HG03521 (cell line): ENCODE measurements at regions not wholly inside any gene's neighbourhood (a gene's known extent, or its start where the extent isn't known, plus 50 kb on each side); places are given as distances from the start of the nearest gene placed in this dataset.
A peak's percentile ranks its signal among the peaks of the same experiment; 100 is the strongest.
"Not testable (repeated sequence)": the region's sequence is repeated elsewhere in the genome, so short reads cannot be mapped to it uniquely, and the experiment has no call there.

Experiments used
- ATAC-seq: cut with Tn5 transposase; IDR thresholded peaks from one replicate; pipeline ENCODE4 v1.9.1; 2021; ENCODE audit warnings: mild to moderate bottlenecking, moderate library complexity; ENCODE audit not compliant: unreplicated experiment

- no peak for ATAC-seq
Observed at GRCh38 chr14:71384007-71384845, 477.0 kb downstream of the PCNX1 start.

- ATAC-seq: no peak
Observed at GRCh38 chr14:71387753-71388152, 480.5 kb downstream of the PCNX1 start.

DNA sequence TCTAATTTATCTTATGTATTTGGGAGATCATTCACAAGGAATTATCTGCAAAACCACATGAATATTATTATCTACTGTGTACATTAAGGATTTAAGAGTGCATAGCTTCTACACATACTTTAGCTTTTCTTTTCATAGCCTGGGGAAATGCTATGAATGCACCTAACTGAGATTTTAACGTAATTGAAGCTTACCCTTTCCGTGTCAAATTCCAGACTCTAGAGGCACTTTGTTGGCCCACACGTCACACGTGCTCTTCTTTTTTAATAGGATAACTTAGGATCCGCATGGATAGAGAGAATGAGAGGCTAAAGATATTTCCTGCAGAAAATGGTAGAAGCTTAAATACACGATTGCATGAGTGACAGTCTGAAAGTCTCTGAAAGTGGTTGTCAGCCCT is 481.1 kb downstream of the PCNX1 start:
- ATAC-seq: no peak

- ATAC-seq: no peak
Observed at GRCh38 chr14:71388862-71389261, 481.6 kb downstream of the PCNX1 start.

- ATAC-seq: no peak
Observed at GRCh38 chr14:71394386-71394785, 487.1 kb downstream of the PCNX1 start.

GRCh38 chr14:71395151-71395604 is 487.9 kb downstream of the PCNX1 start:
- ATAC-seq: no peak

DNA sequence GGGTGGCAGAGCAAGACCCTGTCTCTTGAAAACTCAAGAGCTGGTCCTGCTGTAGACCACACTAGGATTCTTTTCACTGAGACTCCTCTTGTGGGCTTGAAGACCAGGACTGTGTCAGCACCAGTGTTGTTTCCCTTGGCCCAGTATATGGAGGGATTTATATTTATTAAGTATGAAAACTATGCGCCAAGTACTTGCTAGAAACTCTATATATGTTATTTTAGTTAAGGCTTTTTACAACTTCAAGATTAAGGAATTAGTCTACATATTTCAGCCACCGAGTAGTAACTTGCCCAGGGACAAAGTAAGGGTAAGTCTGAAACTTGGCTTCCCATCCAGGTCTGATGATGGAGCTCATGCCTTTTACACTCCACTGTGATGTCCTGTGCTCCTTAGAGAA is 488.4 kb downstream of the PCNX1 start:
- no peak for ATAC-seq

DNA sequence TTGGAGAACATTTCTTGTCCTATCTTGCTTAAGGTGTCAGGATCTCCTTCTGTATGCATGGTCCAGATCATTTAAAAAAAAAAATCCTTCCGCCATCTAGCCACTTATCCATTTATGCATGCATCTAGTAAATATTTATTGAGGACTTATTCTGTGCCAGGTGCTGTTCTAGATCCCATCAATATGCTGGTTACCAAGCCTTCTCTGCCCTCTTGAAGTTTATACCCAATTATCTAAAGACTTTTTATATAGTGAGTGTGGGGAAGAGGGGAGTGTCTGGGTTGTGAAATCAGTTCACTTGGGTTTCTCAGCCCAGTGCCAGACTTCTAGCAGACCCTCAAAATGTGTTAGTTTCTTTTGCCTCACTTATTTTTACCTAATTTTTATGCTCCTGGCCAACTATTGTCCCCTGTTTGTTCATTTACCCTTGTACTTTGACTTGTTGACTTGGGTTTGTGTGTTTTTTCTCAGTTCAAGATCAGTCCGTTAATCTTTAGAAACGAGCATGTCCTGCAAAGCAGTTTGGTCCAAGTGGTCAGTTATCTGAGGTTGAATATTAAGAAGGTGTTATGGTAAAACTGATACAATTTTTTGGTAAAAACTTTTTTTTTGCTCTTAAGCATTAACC is 488.9 kb downstream of the PCNX1 start:
- ATAC-seq: no peak

DNA sequence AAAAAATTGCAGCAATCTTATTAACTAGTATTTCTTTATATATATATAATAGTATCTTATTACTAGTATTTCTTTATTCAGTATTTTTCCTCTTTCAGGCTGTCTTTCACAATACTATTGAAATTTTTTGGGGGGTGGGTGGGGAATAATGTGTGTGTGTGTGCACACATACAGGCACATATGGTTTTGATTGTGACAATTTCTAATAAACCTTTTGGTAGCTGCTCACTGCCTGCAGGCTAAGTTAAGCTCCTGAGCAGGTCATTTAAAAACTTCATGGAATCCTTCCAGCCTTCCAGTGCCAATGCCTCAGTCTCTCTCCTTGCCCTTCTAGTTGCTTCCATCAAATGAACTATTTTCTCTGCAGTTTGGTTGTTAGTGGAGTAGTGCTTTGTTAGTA is 490.1 kb downstream of the PCNX1 start:
- no peak for ATAC-seq

DNA sequence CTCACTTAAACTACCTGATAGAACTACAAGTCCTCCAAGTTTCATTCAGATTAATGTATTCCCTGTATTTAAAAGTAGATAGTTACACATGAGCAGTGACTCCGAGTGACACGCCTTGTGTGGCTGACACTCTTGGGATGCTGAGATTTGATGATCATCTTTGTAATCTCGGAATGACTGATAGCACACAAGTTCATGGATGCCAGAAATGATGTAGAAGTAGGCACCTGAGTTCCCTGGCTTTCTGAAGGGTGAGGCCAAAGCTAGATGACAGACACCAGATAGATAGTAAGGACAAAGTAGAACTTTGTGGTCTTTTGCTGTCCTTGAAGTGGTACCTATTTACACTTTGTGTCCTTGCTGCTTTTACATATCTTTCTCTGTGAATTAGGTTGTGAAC is 491.2 kb downstream of the PCNX1 start:
- peak; percentile 7 for ATAC-seq

DNA sequence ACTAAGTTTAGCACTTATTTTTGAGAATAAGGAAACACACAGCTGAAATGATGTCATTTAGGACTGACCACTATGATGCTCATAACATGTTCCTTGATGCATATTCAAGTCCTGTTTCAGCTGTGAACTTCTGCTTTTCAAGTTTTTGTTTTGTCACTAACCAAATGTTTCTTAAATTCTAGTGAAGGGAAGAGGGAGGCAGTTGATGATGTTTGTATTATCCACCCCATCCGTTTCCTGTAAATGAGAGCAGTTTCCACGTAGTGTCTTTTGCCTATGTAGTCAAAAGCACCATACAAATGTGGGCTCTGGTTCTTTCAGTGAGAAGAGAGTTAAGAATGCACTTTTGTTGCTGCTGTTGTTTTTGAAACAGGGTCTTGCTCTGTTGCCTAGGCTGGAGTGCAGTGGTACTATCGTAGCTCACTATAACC is 491.8 kb downstream of the PCNX1 start:
- peak; percentile 66 for ATAC-seq

- no peak for ATAC-seq
Observed at GRCh38 chr14:71400871-71401321, 493.6 kb downstream of the PCNX1 start.

- ATAC-seq: not testable (repeated sequence)
Observed at GRCh38 chr14:71402415-71402814, 495.2 kb downstream of the PCNX1 start.

GRCh38 chr14:71403656-71404055 is 496.4 kb downstream of the PCNX1 start:
- peak; percentile 64 for ATAC-seq

DNA sequence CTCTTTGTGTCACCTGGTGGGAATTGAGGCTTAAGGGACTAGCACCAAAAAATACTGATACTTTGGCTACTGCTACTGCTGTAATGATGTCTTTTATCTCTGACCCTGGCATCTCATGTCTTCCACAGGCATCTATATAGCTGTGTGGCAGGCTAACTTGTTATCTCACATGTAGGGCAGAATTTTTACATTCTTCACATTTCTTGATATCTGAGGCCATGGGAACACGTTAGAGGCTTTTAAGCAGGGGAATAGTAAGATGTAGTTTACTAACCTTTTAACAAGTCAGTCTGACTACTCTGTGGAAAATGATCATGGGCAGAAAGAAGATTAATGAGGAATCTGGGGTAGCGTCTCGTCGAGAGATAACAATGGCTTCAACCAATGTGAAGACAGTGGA is 498.4 kb downstream of the PCNX1 start:
- ATAC-seq: no peak

- no peak for ATAC-seq
Observed at GRCh38 chr14:71408362-71409030, 501.2 kb downstream of the PCNX1 start.

GRCh38 chr14:71410578-71411284 is 503.5 kb downstream of the PCNX1 start:
- ATAC-seq: no peak

- ATAC-seq: no peak
Observed at GRCh38 chr14:71411285-71411595, 504.0 kb downstream of the PCNX1 start.

- no peak for ATAC-seq
Observed at GRCh38 chr14:71411738-71412137, 504.5 kb downstream of the PCNX1 start.

DNA sequence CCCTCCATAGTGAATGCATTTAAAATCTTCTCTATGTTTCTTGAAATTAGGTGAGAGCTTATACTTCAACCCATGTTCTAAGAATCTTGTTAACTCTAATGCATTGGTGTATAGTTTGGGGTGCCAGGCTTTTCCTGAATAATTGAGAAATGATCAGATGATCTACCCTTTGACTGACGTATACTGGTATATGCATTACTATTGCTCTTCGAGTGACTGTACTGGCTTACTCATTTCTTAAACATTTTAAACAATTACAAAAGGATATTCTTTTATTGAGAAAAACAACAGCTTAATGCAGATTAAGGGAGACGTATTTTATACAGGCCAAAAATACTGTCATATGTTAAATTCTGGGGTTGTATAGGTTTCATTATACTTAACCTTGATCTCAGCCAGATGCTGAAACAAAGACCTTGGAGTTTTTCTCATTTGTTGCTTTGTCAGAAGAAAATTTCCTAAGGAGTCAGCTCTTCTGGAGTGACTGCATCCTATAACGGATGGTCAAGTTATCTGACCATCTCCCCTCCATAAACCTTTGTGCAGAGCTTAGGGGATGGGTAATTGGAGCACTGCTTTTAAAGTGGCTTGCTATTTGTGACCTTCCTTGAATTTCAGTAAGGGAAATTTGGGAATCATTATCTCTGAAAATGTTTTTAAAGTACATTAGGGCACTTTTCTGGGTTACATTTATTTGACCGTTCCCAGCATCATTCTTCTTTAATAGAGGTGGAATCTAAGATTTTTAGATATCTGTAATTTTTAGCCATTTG is 507.6 kb downstream of the PCNX1 start:
- ATAC-seq: no peak

GRCh38 chr14:71415404-71415690 is 508.1 kb downstream of the PCNX1 start:
- no peak for ATAC-seq
